Hepatocyte (in vitro differentiated cells): ENCODE measurements at regions not wholly inside any gene's neighbourhood (a gene's known extent, or its start where the extent isn't known, plus 50 kb on each side); places are given as distances from the start of the nearest gene placed in this dataset.

Experiments used
- EZH2 ChIP-seq: fragments of 200-600 bp; sonication (generic); IDR thresholded peaks from 2 replicates; pipeline ENCODE4 v1.6.1; 2016; ENCODE audit warnings: antibody characterized with exemption, mild to moderate bottlenecking, borderline replicate concordance
- EZH2phosphoT487 ChIP-seq: fragments of 200-600 bp; sonication (generic); IDR thresholded peaks from one replicate; pipeline ENCODE4 v1.6.1; 2018; ENCODE audit warnings: antibody characterized with exemption, mild to moderate bottlenecking, low read depth, moderate library complexity; ENCODE audit not compliant: unreplicated experiment, severe bottlenecking
- TF ChIP-seq, protein P1 (sequence below): fragments of 200-600 bp; sonication (generic); IDR thresholded peaks from 2 replicates; pipeline ENCODE4 v1.5.1; 2016; ENCODE audit warnings: antibody characterized with exemption, mild to moderate bottlenecking; ENCODE audit not compliant: poor library complexity

DNA sequence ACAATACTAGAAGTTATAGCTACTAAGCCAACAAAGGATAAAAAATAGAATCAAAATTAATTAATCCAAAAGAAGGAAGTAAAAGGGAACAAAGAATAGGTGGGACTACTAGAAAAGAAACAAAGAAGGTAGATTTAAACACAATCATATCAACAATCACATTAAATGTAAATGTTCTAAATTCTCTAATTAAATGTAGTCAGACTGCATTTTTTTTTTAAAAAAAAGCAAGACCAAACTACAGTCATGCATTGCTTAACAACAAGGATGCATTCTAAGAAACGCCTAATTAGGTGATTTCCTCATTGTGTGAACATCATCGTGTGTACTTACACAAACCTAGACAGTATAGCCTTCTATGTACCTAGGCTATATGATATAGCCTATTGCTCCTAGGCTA, 59.7 kb upstream of the ADAM23 start:
- TF ChIP-seq EZH2 (no peak), EZH2phosphoT487 (no peak)
- TF ChIP-seq, protein P1, sequence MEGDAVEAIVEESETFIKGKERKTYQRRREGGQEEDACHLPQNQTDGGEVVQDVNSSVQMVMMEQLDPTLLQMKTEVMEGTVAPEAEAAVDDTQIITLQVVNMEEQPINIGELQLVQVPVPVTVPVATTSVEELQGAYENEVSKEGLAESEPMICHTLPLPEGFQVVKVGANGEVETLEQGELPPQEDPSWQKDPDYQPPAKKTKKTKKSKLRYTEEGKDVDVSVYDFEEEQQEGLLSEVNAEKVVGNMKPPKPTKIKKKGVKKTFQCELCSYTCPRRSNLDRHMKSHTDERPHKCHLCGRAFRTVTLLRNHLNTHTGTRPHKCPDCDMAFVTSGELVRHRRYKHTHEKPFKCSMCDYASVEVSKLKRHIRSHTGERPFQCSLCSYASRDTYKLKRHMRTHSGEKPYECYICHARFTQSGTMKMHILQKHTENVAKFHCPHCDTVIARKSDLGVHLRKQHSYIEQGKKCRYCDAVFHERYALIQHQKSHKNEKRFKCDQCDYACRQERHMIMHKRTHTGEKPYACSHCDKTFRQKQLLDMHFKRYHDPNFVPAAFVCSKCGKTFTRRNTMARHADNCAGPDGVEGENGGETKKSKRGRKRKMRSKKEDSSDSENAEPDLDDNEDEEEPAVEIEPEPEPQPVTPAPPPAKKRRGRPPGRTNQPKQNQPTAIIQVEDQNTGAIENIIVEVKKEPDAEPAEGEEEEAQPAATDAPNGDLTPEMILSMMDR = no peak
